Activated CD4-positive, alpha-beta T cell treated with anti-CD3 and anti-CD28 coated beads for 24 hours (primary cell): ENCODE measurements at regions not wholly inside any gene's neighbourhood (a gene's known extent, or its start where the extent isn't known, plus 50 kb on each side); places are given as distances from the start of the nearest gene placed in this dataset.

Experiments
- DNase-seq, 2 donors: peaks; one replicate each; pipeline ENCODE4 v3.0.0-alpha.2; 2020; ENCODE audit warnings: low read depth in 2 of 2

DNA sequence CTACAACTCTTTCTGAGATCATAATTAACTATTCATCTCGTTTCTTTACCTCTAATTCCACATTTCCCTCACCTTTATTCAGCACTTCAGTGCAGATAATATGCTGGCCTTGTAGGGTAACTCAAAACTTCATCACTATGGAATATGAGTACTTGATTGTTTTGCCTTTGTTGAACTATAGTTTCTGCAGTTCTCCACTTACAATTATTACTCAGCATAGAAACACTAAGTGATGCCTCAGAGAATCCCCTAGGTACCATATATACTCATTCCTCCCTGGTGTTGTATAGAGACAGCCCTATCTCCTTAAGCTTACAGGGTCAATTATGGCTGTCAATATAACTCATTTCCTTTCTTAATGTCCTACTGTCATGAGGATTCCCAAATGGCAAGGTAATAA lies 380.6 kb upstream of the RBMS3 start:
- DNase-seq = no peak

DNA sequence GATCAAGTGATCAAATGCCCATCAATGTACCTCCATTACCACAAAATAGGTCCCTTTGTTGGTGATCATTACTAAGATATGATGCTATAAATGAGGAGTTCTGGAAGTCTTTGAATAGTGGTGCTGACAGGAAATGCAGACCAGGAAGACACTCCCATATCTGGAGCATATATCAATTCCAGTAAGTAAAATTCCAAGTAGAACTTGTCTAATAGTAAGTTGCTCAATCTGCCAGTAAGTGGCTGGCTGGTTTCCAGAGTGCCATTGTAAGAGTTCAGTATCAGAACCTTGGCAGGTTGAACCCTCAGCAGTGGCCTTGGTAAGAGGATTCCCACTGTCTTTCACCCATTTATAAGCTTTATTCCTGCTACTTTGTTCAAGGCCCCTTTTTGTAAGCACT lies 379.9 kb upstream of the RBMS3 start:
- no peak for DNase-seq

- no peak for DNase-seq
These were observed 377.7 kb upstream of the RBMS3 start for GRCh38 chr3:28903171-28903601.

DNA sequence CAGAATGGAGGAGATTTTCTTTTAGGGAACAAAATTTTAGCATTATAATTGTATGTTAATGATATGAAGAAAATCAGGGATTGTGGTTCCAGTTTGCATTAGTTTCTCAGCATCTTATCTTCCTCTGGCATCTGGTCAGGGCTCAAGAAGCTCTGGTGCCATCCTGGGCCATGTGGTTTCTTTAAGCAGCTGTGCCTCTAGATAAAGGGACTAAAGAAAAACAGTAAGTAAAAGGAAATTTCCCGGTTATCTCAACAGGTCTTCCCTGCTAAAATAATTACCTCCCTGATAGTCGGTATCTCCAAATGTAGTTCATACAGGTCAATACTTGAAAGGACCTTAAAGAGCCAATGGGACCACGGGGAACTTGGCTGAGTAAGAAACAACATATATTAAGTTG lies 375.1 kb upstream of the RBMS3 start:
- DNase-seq = no peak

GRCh38 chr3:28906561-28907310 lies 374.1 kb upstream of the RBMS3 start:
- DNase-seq = no peak

GRCh38 chr3:28907616-28908015 lies 373.3 kb upstream of the RBMS3 start:
- no peak for DNase-seq

DNA sequence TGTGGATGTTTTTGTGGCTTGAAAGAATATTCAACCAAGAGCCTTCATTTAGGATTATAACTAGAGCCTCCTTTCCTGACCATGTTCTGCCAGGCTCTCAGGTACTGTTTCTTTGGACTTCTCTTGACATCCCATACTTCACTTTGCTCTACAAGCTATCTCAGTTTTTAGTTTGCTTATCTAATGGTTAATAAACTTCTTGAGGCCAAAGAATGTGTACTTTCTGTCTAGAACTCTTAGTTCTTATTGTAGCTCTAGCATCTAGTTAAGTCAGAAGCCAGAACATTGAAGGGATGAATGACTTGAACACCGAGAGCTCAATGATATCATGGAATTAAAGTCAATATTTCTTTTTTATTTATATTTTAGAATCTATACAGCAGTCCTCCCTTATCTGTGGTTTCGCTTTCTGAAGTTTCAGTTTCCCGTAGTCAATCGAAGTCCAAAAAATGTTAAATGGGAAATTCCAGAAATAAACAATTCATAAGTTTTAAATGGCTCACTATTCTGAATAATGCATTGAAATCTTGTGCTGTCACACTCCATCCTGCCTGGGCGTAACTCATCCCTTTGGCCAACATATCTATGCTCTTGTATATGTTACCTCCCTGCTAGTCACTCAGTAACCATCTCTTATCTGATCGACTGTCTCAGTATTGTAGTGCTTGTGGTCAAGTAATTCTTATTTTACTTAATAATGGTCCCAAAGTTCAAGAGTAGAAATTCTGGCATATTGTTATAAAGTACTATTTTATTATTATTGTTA lies 368.6 kb upstream of the RBMS3 start:
- no peak for DNase-seq

DNA sequence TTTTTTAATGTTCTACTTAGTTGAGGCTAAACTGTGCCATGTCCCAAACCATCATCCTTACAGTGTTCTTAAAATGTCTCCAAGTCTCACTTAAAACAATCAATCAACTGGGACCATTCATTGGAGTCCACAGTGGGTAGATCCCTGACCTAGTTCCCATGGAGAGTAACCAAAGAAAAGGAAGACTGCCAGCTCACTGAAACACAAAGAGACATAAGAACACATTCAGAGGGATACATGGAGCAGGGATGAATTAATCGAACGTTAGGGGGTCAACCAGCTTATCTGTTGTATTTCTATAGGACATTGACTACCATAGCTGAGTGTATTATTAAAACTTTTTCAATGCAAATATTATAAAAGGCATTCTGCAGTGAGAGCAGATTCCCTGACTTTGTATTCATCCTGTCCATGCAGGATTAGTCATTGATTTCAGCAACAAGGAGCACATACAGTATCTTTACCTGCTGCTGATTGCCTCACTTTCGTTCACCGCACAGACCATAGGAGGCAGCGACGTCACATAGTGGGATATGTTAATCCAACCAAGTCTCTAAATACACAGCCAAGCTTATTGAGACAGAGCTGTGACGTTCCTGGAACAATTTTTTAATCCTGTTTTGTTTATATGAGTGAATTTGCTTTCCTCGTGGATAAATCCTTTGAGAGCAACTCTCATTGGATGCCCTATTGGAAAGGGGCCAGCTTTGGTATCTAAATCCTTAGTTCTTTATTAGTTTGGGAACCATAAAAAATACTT lies 364.9 kb upstream of the RBMS3 start:
- no peak for DNase-seq

GRCh38 chr3:28916713-28917499 lies 364.0 kb upstream of the RBMS3 start:
- no peak for DNase-seq

DNA sequence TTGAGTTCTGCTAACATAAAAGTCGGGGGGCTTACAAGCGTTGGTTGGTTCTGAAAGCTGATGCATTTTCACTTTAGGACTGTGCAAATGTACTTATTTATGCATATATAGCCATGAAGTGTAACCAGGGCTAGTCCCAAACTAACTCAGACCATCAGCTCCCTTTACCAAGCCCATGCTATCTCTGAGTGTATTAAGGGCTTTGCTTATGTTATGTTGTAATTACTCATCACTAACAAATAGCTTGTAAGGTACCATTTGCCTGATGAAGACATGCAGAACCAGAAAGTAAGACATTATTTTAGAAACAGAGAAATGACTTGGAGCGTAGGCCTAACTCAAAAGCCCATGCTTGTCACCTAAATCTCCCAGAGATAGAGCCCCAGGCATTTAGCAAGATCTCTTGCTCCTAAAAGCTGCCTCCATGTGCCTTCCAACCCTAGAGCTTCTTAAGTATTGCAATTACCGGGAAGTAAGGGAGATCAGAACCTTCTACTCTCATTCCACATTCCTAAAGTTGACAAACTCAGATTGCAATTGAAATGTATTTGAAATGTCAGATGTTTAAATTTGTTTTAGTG lies 362.9 kb upstream of the RBMS3 start:
- no peak for DNase-seq

DNA sequence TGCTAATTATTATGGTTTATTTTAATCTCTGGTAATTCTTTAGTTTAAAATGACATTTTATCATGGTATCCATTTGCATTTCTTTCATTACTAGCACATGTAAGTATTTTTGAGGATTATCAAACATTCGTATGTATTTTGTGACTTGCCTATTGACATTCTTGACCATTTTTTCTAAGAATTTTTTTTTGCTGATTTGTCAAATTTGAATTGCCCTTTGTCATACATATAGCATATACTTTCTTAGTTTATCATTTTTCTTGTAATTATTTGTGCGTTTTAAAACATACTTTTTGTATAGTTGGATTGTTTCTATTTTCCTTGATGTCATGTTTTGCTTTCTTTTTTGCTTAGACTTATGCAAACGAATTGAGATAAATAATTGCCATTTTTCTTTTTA lies 358.5 kb upstream of the RBMS3 start:
- no peak for DNase-seq

- no peak for DNase-seq
These were observed 356.9 kb upstream of the RBMS3 start for GRCh38 chr3:28923994-28924393.

DNA sequence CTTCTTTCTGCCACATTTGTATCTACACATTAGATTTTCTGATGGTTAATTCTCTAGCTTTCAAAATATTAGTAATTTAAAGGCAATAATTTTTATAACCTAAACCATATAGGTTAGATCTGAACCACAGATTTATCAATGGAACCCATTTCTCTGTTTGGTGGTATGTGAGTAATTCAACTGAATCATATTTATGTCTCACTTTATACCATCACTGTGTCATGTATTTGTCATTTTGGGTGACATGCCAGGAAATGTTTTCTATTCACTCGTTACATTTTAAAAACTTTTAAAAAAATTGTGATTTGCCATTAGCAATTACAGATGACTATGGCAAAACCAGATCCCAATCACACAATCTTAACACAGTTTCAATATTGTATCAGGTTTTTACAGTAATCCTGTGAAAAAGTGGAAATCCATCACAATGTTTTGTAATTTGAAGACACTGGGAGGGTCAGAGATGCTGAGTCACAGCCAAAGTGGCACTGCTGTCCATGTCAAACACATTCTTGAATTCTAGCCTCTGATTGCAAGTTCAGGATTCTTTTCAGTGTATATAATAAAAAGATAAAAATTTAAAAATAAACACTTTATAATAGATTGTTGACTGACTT lies 356.0 kb upstream of the RBMS3 start:
- no peak for DNase-seq

DNA sequence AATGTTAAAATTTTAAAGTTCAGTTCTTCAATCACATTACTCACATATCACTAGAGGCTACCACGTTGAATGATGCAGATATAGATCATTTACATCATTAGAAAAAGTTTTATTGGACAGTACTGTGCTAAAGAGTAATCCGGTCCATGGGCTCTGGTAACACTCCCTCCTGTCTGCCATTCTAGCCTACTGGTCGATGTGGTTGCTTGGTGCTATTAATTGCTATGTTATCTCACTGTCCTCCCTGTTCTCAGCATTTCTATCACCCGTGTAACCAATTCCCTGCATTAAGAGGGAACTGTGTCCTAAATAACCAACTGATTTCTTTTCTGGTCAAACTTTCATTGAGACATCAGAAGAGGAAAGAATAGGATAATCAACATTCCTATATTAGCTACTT lies 347.5 kb upstream of the RBMS3 start:
- DNase-seq = no peak

- no peak for DNase-seq
These were observed 346.6 kb upstream of the RBMS3 start for GRCh38 chr3:28934126-28934813.

GRCh38 chr3:28935146-28935545 lies 345.7 kb upstream of the RBMS3 start:
- DNase-seq = no peak

DNA sequence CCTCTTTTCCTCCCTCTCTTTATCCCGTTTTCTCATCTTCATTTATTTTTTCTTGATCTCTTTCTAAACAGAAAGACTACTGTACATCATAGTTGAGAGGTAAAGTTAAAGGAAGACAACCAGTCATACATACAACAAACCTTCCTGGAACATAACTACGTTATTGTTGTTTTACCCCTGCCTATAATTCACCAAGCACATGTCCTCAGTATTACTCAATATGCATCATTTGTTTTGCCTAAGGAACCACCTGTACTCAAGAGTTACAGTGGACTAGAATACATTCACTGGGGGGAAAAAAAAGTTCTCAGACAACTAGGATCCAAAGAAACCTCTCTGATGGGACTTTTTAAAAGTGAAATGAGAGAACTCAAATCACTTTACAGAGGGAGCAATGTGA lies 344.7 kb upstream of the RBMS3 start:
- DNase-seq = no peak

GRCh38 chr3:28940530-28940929 lies 340.3 kb upstream of the RBMS3 start:
- DNase-seq = no peak

GRCh38 chr3:28940994-28941393 lies 339.9 kb upstream of the RBMS3 start:
- no peak for DNase-seq

DNA sequence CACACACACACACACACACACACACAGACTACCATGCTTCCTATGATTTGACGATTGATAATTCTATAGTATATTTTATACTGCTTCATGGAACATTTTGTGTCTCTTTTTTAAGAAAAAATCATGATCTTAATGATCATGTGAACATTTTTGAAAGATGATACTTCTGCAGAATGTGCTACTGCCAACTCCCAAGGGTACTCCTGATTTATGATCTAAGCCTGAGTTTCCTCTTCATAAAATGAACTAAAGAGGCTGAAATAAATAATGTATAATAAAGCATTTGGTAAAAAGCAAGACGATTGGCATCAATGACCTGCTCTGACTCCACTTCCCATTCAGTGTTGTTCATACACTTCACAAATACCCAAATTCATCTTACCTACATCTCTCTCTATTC lies 333.8 kb upstream of the RBMS3 start:
- DNase-seq = no peak
